SK-N-SH treated with all-trans-retinoic acid at 6 μM for 48 hours (cell line): ENCODE measurements at regions not wholly inside any gene's neighbourhood (a gene's known extent, or its start where the extent isn't known, plus 50 kb on each side); places are given as distances from the start of the nearest gene placed in this dataset.
A peak's percentile ranks its signal among the peaks of the same experiment; 100 is the strongest.

Source experiments
- ATAC-seq: fragments of 200-7000 bp; cut with Tn5 transposase; 3 replicates; pipeline ENCODE4 v1.9.1; 2020; ENCODE audit warnings: mild to moderate bottlenecking, moderate library complexity
- ARNTL ChIP-seq: fragments of 450-650 bp; formaldehyde crosslinking; IDR thresholded peaks from 2 replicates; pipeline ENCODE4 v1.5.0; 2020; ENCODE audit warnings: low read depth, mild to moderate bottlenecking, moderate library complexity, borderline replicate concordance
- BACH2 ChIP-seq: fragments of 250-450 bp; sonication (Bioruptor Pico); IDR thresholded peaks from 2 replicates; pipeline ENCODE4 v1.9.0; 2021; ENCODE audit warnings: mild to moderate bottlenecking, borderline replicate concordance
- CSDC2 ChIP-seq: fragments of 250-450 bp; sonication (Bioruptor Pico); IDR thresholded peaks from 2 replicates; pipeline ENCODE4 v1.5.0; 2020; ENCODE audit warnings: mild to moderate bottlenecking, moderate library complexity
- ESRRG ChIP-seq: fragments of 250-450 bp; sonication (Bioruptor Pico); IDR thresholded peaks from 2 replicates; pipeline ENCODE4 v1.6.1; 2021; ENCODE audit warnings: mild to moderate bottlenecking
- GLIS3 ChIP-seq: fragments of 250-450 bp; sonication (Bioruptor Pico); IDR thresholded peaks from 2 replicates; pipeline ENCODE4 v1.5.0; 2020; ENCODE audit warnings: mild to moderate bottlenecking, moderate library complexity
- ISL1 ChIP-seq: fragments of 250-450 bp; sonication (Bioruptor Pico); IDR thresholded peaks from 2 replicates; pipeline ENCODE4 v2.1.2; 2022; ENCODE audit warnings: mild to moderate bottlenecking, moderate library complexity
- OSR1 ChIP-seq: fragments of 250-450 bp; sonication (Bioruptor Pico); IDR thresholded peaks from 2 replicates; pipeline ENCODE4 v1.8.0; 2022; ENCODE audit warnings: moderate library complexity, mild to moderate bottlenecking, inconsistent platforms
- PPARA ChIP-seq: fragments of 250-450 bp; sonication (Bioruptor Pico); IDR thresholded peaks from 2 replicates; pipeline ENCODE4 v1.5.0; 2020; ENCODE audit warnings: mild to moderate bottlenecking, borderline replicate concordance
- RARB ChIP-seq: fragments of 250-450 bp; sonication (Bioruptor Pico); IDR thresholded peaks from 2 replicates; pipeline ENCODE4 v1.8.0; 2021; ENCODE audit warnings: mild to moderate bottlenecking, moderate library complexity
- SNAI2 ChIP-seq: fragments of 250-450 bp; sonication (Bioruptor Pico); IDR thresholded peaks from 2 replicates; pipeline ENCODE4 v1.5.0; 2020; ENCODE audit warnings: mild to moderate bottlenecking, moderate library complexity
- TCF4 ChIP-seq: fragments of 250-450 bp; sonication (Bioruptor Pico); IDR thresholded peaks from 2 replicates; pipeline ENCODE4 v1.8.0; 2021; ENCODE audit warnings: mild to moderate bottlenecking, moderate library complexity, borderline replicate concordance
- TSHZ2 ChIP-seq: fragments of 250-450 bp; sonication (Bioruptor Pico); IDR thresholded peaks from 2 replicates; pipeline ENCODE4 v1.5.0; 2020; ENCODE audit warnings: mild to moderate bottlenecking, moderate library complexity
- ZC3H10 ChIP-seq: fragments of 250-450 bp; sonication (Bioruptor Pico); IDR thresholded peaks from 2 replicates; pipeline ENCODE4 v1.5.1; 2021; ENCODE audit warnings: mild to moderate bottlenecking, moderate library complexity
- ZFP3 ChIP-seq: fragments of 250-450 bp; sonication (Bioruptor Pico); IDR thresholded peaks from 2 replicates; pipeline ENCODE4 v1.5.0; 2020; ENCODE audit warnings: mild to moderate bottlenecking, moderate library complexity
- ZNF565 ChIP-seq: fragments of 450-650 bp; formaldehyde crosslinking; conservative IDR thresholded peaks from 2 replicates; pipeline ENCODE4 v1.5.0; 2020; ENCODE audit warnings: low read depth, mild to moderate bottlenecking, moderate library complexity
- ZNF70 ChIP-seq: fragments of 450-650 bp; formaldehyde crosslinking; IDR thresholded peaks from 2 replicates; pipeline ENCODE4 v1.5.0; 2020; ENCODE audit warnings: mild to moderate bottlenecking, moderate library complexity
- ZNF8 ChIP-seq: fragments of 450-650 bp; formaldehyde crosslinking; IDR thresholded peaks from 2 replicates; pipeline ENCODE4 v1.5.0; 2020; ENCODE audit warnings: mild to moderate bottlenecking, moderate library complexity
- TF ChIP-seq, protein P1 (sequence below): fragments of 250-450 bp; sonication (Bioruptor Pico); IDR thresholded peaks from 2 replicates; pipeline ENCODE4 v1.8.0; 2021; ENCODE audit warnings: low read depth, mild to moderate bottlenecking, moderate library complexity, borderline replicate concordance
- TF ChIP-seq, protein P2 (sequence below): fragments of 250-450 bp; sonication (Bioruptor Pico); IDR thresholded peaks from 2 replicates; pipeline ENCODE4 v1.5.1; 2021; ENCODE audit warnings: mild to moderate bottlenecking, moderate library complexity

DNA sequence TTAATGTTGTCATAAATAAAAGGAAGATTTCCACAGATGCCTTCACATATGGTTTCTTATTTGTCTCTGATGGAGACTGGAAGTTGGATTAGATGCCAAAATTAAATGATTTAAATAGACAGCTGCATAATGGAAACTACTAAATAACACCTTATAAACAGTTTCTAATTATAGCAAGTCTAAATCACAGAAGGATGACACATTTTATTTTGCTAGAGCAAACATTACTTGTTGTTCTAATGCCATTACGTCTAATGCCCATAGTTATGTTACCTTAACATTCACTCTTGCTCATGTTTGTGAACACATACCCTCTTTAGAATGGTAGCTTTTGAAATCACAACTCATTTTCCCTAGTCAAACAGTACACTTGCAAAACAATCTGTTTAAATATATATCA is 92.8 kb downstream of the ZIC4 start (continued):
- no peak for TF ChIP-seq GLIS3 (CRISPR knock-in tag)
- TF ChIP-seq BACH2 (CRISPR knock-in tag), result no peak
- TF ChIP-seq ZNF565, result no peak
- TF ChIP-seq SNAI2 (CRISPR knock-in tag), result no peak
- TF ChIP-seq, all 23 proteins: peak for 0

- peak; percentile 55; the same call in 1 of the 2 replicates for TF ChIP-seq TCF4 (CRISPR knock-in tag)
- TF ChIP-seq TSHZ2, result no peak
- ATAC-seq, result no peak
Measured at GRCh38 chr3:147312786-147313280, 93.5 kb downstream of the ZIC4 start.

DNA sequence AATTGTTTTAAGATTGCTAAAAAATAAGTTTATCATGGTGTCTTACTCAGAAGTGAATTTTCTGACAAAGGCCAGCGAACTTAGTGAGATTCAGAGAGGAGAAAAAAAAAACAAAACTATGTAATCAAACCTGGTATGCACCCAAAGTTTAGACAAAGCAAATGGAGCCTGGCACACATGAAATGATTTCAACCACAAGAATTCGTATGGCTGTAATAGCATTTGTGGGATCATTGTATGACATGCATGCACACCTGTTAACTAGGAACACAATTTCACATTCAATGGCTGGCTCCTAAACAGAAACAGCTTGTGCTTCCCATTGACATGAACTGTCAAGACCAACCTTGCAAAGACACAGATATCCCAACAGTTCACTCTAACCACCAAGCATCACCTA is 94.6 kb downstream of the ZIC4 start:
- no peak for ATAC-seq
- TF ChIP-seq RARB (CRISPR knock-in tag), result no peak
- no peak for TF ChIP-seq ZFP3 (CRISPR knock-in tag)
- no peak for TF ChIP-seq OSR1 (CRISPR knock-in tag)
- no peak for TF ChIP-seq ARNTL (CRISPR knock-in tag)
- TF ChIP-seq PPARA, result no peak

DNA sequence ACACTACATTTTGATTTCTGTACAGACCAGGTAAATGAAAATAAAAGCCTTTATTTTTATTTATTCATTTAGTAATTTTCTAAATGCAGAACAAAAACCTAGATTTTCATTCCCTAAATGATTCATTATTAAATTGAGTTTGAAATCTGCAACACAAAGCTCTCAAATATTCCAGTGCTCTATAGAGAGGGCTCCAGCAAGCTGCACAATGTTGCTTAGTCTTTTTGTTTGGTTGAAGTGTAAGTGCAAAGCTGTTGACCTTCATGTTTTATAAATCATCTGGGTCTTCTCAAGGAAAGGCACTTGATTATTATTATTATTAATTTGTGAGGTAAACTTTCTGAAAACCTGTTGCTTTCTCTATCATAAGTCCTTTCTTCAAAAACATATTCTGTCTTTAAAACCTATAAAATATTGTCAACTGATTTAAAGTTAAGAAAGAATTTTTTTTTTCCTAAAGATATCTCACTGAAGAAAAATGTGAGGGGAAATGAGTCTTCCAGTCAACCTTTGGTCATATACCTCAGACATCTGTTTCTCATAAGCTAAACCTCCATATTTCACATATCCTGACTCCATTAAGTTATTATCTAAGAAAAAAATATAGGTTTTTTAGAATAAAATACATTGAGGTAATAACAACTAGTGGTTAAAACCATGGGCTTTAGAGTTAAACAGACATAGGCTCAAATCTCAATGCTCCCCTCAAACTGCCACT is 100.7 kb downstream of the ZIC4 start:
- ATAC-seq, result peak; percentile 82
- TF ChIP-seq, protein P1, sequence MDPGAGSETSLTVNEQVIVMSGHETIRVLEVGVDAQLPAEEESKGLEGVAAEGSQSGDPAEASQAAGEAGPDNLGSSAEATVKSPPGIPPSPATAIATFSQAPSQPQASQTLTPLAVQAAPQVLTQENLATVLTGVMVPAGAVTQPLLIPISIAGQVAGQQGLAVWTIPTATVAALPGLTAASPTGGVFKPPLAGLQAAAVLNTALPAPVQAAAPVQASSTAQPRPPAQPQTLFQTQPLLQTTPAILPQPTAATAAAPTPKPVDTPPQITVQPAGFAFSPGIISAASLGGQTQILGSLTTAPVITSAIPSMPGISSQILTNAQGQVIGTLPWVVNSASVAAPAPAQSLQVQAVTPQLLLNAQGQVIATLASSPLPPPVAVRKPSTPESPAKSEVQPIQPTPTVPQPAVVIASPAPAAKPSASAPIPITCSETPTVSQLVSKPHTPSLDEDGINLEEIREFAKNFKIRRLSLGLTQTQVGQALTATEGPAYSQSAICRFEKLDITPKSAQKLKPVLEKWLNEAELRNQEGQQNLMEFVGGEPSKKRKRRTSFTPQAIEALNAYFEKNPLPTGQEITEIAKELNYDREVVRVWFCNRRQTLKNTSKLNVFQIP (CRISPR knock-in tag), result no peak
- no peak for TF ChIP-seq ZNF565
- TF ChIP-seq, protein P2, sequence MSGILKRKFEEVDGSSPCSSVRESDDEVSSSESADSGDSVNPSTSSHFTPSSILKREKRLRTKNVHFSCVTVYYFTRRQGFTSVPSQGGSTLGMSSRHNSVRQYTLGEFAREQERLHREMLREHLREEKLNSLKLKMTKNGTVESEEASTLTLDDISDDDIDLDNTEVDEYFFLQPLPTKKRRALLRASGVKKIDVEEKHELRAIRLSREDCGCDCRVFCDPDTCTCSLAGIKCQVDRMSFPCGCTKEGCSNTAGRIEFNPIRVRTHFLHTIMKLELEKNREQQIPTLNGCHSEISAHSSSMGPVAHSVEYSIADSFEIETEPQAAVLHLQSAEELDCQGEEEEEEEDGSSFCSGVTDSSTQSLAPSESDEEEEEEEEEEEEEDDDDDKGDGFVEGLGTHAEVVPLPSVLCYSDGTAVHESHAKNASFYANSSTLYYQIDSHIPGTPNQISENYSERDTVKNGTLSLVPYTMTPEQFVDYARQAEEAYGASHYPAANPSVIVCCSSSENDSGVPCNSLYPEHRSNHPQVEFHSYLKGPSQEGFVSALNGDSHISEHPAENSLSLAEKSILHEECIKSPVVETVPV, result no peak
- no peak for TF ChIP-seq ISL1 (CRISPR knock-in tag)
- TF ChIP-seq GLIS3 (CRISPR knock-in tag), result no peak
- TF ChIP-seq TSHZ2, result no peak
- no peak for TF ChIP-seq RARB (CRISPR knock-in tag)
- TF ChIP-seq SNAI2 (CRISPR knock-in tag), result no peak
- no peak for TF ChIP-seq PPARA
- no peak for TF ChIP-seq CSDC2 (CRISPR knock-in tag)
- TF ChIP-seq ESRRG (CRISPR knock-in tag), result no peak
- TF ChIP-seq OSR1 (CRISPR knock-in tag), result no peak
- no peak for TF ChIP-seq TCF4 (CRISPR knock-in tag)
- TF ChIP-seq ZNF70 (CRISPR knock-in tag), result no peak
- TF ChIP-seq ZNF8 (CRISPR knock-in tag), result no peak
- TF ChIP-seq ZC3H10 (CRISPR knock-in tag), result no peak
